HG02870 (cell line): ENCODE measurements at regions not wholly inside any gene's neighbourhood (a gene's known extent, or its start where the extent isn't known, plus 50 kb on each side); places are given as distances from the start of the nearest gene placed in this dataset.
"Not testable (repeated sequence)": the region's sequence is repeated elsewhere in the genome, so short reads cannot be mapped to it uniquely, and the experiment has no call there.

Experiments used
- ATAC-seq: cut with Tn5 transposase; IDR thresholded peaks from one replicate; pipeline ENCODE4 v1.9.1; 2021; ENCODE audit warnings: mild to moderate bottlenecking, moderate library complexity; ENCODE audit not compliant: unreplicated experiment

DNA sequence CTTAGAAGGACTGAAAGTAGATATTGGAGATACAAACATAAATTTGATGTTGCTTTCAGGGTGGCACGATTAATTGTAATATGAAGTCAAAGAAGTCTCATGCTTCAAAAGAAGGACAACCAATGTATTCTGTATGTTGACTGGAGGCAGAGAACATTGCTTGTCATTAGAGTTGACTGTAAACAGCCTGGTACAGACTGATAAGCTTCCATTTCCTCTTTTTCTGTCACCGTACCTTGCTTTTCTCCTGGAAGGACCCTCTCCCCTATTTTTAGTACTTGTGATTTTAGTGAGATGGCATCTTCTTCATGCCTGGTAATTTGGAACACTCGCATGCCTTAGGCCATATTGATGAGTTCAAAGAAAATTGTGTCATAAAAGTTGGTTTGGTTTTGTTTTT lies 809.4 kb downstream of the PRELID2 start:
- no peak for ATAC-seq

- no peak for ATAC-seq
Observed at GRCh38 chr5:145015146-145015545, 820.0 kb downstream of the PRELID2 start.

DNA sequence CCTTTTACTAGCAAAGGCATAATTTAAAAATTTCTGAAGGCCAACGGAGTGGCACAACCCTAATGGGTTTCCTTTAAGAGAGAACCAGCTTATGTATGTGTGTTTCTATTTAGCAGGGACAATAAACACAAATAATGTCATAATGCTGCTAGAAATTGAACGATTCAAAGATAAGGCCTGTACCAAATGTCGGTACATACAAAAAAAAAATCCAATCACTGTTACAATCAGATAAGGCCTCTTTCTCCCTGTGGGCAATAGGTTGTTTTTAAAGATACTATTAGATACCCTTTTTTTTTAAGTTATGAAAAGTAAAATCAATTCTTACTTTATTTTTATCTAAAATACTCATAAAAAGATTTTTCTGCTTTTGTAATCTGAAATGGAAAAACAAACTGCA lies 821.0 kb downstream of the PRELID2 start:
- ATAC-seq: no peak

DNA sequence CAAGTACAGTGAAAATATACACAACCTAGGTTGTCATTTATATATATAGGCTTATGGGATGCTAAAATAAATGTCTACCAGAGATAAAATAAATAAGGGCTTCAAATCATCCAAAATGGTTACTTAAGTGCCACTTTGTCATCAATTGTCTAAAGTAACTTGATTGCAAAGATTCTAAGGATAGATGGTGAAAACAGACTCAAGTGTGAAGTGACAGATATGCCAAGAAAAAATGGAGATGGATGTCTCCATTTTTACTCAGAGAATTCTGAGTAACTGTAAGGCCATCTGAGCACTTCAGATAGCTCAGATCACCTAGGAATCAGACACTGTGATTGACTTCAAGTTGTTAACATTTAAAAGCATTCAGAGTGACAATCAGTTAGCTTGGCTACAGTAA lies 824.3 kb downstream of the PRELID2 start:
- ATAC-seq: no peak

DNA sequence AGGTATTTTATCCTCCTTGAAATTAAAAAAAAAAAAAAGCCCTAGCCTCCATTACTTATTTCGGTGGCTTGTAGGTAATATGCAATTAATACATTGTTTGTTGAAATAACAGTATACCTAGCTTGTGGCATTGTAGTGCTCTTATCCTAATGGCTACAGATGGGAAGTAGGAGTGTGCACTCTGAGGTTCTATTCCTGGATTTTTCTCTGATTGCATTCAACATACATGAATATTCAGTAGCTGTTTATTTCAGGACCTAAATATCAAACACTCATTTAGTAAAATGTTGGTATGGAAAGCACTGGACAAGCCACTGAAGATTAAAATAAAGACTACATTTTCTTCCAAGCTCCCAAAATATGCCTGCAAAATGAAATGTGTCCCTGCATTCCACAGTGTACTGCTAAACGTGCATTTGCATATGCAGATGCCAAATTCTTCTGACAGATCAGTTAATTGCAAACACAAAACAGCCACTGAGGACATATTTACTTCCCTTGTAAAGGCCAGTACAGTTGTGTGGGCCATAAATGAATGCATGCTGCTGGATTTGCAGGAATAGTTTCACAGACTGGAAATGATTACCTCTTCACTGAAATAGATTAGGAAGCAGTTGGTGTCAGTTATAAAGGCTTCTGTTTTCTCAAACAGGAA lies 826.1 kb downstream of the PRELID2 start:
- ATAC-seq: no peak

DNA sequence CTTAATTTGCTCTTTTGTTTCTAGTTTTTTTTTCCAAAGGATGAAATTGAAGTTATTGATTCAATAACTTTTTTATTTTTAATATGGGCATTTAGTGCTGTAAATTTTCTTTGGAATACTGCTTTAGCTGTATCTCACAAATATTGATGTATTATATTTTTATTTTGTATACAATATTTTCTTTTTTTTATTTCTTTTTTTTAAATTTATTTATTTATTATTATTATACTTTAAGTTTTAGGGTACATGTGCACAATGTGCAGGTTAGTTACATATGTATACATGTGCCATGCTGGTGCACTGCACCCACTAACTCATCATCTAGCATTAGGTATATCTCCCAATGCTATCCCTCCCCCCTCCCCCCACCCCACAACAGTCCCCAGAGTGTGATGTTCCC lies 823.7 kb downstream of the KCTD16 start:
- not testable (repeated sequence) for ATAC-seq

DNA sequence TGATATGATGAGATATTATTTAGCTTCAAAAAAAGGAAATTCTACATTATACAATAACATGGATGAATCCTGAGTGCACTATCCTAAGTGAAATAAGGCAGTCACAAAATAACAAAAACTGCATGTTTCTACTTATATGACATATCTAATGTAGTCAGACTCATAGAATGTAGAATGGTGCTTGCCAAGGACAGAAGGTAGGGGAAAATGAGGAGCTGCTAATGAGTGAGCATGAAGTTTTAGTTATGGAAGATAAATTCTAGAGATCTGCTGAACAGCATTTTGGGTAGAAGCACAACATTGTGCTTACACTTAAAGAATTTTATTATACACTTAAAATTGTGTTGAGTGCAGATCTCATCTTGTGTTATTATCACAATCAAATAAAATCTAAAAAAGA lies 812.4 kb downstream of the KCTD16 start:
- ATAC-seq: no peak

GRCh38 chr5:144979516-144980264 lies 809.0 kb downstream of the KCTD16 start:
- ATAC-seq: no peak

DNA sequence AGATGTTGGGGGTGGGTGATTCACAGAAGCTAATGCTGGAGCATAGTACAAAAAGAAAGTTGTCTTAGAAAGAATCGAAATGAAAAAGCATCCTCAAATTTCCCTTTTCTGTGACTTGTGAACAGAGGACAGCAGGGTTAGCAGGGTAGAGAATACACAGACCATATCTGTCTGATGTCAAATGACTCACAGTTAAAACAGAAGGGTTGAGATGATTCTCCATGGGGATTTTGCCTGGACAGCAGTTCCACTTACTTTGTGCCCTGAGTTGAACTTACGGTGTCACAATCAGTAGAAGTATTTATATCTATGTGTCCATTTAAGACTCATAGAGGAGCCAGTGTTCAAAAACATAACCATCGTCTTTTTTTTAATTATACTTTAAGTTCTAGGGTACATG lies 801.6 kb downstream of the KCTD16 start:
- no peak for ATAC-seq

GRCh38 chr5:144971108-144971850 lies 800.6 kb downstream of the KCTD16 start:
- ATAC-seq: no peak

GRCh38 chr5:144960296-144960695 lies 789.6 kb downstream of the KCTD16 start:
- ATAC-seq: no peak

DNA sequence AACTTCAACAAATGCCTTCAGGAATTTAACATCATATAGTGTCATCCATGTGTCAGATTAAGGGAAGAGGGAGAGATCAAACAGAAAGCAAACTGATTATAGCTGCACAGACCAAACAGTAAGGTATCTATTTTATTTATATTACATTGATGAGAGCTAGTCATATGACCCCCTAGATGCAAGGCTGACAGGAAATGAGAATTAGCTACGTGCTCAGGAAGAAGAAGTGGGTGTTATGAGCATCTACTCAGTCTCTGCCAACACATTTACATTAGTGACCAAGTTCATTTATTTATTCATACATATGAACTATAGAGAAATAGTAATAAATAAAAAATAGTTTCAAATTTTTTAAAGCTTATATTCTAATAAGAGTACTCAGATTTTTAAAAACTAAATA lies 787.3 kb downstream of the KCTD16 start:
- ATAC-seq: no peak

DNA sequence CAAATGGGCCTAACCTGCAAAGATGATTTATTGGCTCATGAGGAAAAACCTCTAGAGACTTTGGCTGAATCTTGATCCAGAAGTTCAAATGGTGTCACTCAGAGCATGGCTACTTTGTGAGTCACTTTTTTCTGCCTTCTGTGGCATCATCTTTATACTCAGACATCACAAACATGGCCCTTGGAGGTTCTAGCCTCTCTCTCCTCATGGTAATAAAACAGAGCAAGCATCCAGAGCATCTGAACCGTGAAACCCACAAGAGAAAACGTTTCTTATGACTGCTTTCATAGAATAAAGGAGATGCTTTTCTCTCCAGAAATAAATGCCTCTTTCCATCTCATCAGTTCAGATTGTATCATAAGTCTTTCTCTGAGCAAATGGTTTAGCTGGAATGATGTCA lies 780.3 kb downstream of the KCTD16 start:
- no peak for ATAC-seq

- no peak for ATAC-seq
Observed at GRCh38 chr5:144947023-144947422, 776.4 kb downstream of the KCTD16 start.

DNA sequence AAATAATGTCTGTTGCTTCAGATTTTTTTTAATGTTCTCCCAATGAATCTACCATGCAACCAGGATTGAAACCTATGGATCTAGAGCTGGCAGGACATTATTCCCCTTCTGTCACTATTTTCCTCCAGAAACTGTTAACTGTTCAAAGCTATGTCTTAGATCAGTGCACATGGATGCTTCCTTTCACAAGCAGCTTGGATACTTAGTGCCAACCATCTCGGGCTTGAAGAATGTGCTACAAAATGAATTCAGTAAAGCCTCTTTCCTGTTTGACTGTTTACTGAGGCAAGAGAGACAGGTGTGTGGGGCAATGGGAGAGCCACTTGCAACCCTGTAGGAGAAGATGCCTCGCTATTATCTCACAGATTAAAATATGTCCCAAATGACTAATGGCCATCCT lies 774.8 kb downstream of the KCTD16 start:
- ATAC-seq: no peak

DNA sequence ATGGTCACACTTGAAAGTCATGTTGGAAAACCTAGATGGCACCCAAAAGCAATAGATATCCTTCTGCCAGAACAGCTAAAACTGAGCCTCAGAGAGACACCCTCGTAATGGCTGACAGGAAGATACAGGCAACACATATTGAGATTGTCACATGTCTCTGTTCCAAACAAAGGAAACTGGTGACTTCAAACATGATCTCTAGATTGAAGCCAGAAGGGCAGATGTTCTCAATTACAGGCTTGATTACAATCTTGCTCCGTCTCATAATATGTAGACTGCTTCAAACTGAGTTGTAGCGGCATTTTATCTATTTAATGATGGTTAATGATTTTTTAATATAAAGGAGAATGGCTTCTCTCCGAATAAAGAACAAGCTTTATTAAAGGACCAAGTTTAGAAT lies 774.3 kb downstream of the KCTD16 start:
- ATAC-seq: no peak

DNA sequence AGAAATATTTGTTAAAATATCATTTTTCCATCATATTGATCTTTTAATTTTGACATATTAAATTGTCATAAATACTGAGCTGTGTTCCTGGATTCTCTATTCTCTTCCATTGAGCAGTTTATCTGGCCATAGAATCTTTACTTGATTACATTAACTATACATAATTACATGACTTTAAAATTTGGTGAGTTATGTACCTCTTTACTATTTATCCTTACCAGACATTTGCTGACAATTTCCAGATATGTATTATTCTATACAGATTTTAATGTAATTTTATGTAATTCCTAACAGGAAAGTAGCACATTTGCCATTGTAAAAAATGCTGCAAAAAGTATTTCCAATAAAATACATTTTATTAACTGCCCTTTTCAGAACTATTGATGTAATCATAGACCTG lies 770.3 kb downstream of the KCTD16 start:
- no peak for ATAC-seq

DNA sequence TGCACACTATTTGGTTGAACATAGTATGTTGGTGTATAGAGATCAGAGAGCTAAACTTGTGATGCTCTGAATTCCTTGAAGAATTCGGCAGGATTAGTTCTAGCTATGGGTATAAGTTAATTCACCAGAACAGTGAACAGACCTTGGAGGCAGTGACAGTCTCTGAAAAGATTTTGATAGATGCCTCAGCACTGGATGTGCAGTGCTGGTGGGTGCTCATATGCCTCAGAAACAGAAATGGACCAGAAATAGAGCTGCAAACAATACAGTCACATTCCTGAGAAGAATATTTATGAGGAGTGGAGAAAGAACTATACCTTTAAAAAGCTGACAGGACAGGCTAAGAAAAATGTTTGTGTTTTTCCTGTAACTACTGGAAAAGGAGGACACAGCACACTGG lies 747.7 kb downstream of the KCTD16 start:
- no peak for ATAC-seq

DNA sequence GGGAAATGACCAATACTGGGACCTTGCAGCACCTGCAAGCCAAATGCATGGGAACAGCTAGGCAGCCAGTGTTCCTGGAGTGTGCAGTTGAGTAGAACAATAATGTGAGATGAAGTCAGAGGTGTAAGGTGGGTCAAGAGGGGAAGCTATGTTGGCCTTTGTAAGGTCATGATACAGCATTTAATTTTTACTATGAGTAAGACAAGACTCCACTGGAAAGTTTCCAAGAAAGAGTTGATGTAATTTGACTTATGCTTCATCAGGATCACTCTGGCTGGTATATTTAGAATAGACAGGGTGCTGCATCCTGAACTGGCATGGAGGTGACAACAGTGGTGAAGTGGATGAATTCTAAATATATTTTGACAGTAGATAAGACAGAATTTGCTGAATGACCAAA lies 744.8 kb downstream of the KCTD16 start:
- no peak for ATAC-seq

GRCh38 chr5:144913661-144914060 lies 743.0 kb downstream of the KCTD16 start:
- ATAC-seq: no peak

GRCh38 chr5:144896473-144896872 lies 725.8 kb downstream of the KCTD16 start:
- ATAC-seq: no peak

DNA sequence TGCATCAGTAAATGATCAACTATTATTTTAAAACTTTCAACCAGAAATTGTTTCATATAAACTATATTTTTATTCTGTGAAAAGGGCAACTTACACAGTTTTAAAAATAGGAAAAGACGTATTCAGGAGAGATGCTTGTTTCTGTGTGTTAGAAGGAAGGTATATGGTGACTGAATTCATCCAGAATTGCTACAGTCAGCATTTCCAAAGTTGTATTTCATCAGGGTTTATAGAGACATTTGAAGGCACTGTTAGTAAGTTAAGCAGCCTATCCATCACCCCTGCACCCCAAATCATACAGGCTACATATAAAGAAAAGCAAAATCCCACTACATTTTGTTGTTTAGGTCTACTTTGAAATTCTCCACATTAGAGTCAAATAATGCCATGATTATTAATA lies 716.0 kb downstream of the KCTD16 start:
- no peak for ATAC-seq
